GM19463 (cell line): ENCODE measurements at regions not wholly inside any gene's neighbourhood (a gene's known extent, or its start where the extent isn't known, plus 50 kb on each side); places are given as distances from the start of the nearest gene placed in this dataset.
"Not testable (repeated sequence)": the region's sequence is repeated elsewhere in the genome, so short reads cannot be mapped to it uniquely, and the experiment has no call there.

ENCODE experiments used
- ATAC-seq: cut with Tn5 transposase; IDR thresholded peaks from one replicate; pipeline ENCODE4 v1.9.1; 2021; ENCODE audit warnings: mild to moderate bottlenecking, moderate library complexity; ENCODE audit not compliant: unreplicated experiment

DNA sequence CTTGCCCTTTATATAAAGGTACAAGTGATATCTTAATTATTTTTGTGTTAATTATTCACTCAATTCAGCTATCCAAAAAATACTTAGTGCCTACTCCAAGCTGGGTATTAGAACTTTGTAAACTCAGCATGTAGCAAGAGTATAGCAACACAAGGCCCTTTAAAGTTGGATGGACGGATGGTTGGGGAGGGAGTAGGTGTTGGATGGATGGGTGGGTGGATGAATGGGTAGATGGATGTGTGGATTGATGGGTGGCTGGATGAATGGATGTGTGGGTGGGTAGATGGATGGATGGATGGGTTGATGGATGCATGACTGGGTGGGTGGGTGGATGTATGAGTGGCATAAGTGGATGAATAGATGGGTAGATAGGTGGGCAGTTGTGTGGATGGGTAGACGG, 211.5 kb downstream of the BANP start:
- not testable (repeated sequence) for ATAC-seq

DNA sequence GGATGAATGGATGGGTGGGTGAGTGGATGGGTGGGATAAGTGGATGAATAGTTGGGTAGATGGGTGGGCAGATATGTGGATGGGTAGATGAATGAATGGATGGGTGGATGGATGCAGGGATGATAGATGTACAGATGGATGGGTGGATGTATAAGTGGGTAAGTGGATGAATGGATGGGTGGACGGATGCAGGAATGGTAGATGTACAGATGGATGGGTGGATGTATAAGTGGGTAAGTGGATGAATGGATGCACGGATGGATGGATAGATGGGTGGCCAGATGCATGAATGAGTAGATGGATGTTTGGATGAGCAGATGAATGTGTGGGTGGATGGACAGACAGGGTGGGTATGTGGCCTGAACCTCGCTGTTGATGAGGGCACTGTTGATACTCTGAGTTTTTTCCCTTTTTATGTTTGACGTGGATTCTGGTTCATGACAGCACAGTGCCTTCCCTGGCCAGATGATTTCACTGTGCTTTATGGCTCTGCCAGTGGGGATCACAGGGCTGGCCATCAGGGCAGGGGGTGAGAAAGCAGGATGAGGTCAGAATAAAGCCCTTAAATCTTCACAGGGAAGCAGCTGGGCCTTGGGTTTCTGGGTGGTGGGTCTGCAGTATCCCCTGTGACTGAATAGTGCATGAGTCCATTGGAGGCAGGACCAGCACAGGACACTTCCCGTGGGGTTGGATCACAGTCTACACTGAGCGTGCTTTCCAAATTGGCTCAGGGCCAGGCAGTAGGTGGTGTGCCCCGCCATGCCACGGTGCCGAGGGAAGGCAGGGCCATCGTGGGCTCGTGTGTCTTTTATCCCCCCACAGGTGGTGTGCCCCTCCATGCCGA, 213.2 kb downstream of the BANP start:
- ATAC-seq: not testable (repeated sequence)

DNA sequence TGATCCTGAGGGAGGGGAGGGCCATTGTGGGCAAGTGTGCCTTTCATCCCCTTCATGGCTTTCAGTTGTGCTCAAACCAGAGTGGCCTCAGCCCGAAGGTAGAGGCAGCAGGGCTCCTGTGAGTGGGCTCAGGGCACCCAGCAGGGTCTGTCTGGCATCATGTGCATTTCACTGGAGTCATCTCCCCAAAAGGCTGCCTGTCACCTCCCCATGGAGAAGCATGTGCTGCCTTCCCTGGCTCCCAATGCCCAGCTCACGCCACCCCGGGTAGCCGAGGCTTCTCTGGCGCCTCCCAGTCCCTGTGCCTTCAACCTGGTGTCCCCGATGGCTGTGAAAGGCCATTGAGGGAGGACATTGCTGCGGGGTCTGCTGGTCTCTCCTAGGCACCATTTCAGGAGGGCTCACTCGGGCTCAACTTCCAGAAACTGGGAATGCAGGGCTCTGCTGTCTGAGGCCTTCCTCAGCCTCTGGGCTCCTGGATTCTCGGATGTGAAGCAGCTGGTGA, 213.9 kb downstream of the BANP start:
- not testable (repeated sequence) for ATAC-seq

DNA sequence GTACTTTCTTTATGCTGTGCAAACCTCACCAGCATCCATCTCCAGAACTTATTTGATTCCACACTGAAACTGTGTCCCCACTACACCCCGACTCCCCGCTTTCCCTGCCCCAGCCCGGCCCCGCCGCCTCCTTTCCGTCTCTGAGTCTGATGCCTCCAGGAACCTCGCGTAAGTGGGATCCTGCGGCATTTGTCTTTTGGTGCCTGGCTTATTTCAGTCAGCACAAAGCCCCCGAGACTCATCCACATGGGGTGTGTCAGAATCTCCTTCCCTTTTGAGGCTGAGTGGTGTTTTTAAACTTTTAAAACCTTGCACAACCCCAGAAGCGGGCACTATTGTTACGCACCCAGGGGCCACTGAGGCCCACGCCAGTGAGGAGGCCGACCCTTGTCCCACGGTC, 214.4 kb downstream of the BANP start:
- ATAC-seq: not testable (repeated sequence)

DNA sequence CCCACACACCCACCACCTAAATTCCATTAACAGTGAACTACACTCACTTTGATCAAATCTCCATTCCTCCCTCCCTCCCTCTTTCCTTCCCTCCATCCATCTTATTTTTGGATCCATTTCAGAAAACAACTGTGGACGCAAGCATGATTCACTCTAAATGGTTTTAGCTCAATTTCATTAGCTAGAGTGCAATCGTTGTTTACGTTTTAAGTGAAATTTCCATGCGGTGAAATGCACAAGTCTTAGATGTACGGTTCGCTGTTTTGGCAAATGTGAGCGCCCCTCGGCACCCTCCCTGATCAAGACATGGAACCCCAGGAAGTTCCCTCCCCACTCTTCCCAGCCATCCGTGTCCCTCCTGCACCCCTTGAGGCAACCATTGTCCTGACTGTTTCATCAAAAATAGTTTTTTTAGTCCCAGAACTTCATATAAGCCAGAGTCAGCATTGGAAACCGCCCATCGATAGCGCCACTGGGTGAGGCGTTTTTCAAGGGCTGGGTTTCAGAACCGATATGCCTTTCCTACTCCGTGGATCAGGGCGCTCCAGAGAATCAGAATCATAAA, 215.1 kb downstream of the BANP start:
- ATAC-seq: not testable (repeated sequence)

DNA sequence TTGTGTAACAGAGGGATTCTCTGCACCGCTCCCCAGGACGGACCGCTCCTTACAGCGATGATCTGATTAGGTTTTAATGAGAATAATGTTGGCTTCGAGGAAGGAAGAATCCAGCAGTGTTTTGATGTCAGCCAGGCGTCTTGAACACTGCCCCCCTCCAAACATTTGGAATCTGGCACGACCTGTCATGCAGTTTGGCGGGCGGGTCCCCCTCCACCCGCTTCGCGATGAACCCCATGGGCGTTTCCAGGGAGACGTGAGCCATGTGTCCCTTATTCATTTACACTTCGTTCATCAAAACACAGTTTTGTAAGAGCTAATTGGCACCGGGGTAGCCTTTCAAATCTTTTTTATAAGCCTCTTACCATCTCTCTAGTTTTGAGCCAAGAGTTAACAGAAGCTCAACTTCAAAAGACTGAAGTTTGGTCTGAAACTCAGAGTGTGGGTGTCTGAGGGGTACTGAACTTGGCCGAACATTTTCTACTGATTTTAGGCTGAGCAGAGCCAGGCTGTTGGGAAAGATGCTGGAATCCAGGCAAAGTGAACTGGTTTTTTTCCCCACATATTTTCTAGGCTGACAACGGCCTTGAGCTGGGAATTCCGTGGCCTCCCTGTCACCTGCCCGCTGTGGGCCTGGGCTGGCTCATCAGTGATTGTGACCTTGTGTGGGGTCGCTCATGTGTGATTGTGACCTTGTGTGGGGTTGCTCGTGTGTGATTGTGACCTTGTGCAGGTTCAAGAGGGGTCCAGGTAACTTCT, 214.8 kb upstream of the ZNF469 start:
- not testable (repeated sequence) for ATAC-seq

DNA sequence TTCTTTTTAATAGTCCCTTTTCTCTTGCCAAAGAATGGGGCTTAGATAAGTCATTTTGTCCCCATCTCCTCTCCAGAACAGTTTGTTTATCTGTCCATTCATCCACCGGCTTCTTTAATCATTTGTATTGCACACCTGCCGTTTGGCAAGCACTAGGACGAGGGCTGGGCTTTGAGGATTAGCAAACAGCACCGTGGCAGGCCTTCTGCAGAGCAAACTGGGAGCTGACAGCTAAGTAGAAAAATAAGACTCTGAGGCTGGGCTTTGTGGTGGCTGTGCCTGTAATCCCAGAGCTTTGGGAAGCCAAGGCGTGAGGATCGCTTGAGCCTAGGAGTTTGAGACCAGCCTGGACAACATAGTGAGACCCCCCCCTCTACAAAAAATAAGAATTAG, 214.2 kb upstream of the ZNF469 start:
- not testable (repeated sequence) for ATAC-seq

DNA sequence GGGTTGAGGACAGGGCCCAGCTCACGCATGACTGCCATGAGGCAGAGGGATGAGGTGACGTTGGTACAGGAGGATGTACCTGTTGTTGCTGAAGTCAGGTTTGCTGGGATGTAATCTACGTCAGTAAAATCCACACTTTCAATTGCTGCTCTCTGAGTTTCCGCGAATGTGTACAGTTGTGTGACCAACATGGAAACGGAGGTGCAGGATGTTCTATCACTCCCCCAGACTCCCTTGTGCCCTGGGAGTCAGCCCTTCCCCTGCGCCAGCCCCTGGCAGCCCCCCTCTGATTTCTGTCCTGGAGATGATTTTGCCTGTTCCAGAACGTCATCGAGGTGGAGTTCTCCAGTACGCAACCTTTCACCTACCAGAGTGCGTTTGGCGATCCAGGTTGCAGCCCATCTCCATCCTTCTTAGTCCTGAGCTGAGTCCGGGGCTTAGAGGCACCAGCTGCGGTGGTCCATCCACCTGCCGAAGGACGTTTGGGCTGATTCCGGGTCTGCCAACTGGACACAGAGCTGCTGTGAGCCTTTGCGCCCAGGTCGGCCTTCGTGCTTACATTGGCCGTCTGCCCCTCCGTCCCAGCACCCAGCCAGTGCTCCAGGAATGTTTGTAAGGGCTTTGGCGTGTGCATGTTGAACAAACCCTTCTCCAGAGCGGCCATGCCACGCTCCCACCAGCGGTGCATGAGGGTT, 213.5 kb upstream of the ZNF469 start:
- not testable (repeated sequence) for ATAC-seq

DNA sequence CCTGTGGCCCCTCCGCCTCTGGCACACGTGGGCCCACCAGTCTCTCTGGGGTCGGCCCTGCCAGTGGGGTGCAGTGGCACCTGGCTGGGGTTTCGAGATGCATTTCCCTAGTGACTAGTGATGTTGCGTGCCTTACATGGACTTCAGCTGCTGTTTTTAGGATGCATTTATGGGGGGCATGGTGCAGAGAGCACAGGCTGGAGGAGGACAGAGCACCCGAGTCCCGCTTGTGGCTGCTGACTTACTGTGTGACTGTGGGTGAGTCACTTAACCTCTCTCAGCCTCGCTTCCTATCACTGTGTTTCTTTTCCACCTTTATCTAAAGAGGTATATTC, 213.0 kb upstream of the ZNF469 start:
- ATAC-seq: not testable (repeated sequence)

DNA sequence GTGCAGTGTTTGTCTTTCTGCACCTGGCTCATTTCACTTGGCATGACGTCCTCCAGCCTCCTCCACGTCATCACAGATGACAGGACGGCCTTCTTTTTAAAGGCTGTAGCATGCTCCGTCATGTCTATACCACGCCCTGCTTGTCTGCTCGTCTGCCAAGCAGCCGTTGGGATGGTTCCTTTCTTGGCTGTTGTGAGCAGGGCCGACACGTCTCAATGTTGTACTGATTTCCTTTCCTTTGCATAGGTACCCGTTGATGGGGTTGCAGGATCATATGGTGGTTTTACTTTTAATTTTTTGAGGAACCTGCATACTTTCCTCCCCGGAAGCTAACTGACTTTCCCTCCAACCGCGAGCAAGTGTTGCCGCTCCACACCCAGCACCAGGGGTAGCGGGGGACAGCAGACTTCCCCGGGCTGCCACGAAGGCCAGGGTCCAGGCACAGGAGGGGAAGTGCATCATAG, 212.2 kb upstream of the ZNF469 start:
- ATAC-seq: no peak

DNA sequence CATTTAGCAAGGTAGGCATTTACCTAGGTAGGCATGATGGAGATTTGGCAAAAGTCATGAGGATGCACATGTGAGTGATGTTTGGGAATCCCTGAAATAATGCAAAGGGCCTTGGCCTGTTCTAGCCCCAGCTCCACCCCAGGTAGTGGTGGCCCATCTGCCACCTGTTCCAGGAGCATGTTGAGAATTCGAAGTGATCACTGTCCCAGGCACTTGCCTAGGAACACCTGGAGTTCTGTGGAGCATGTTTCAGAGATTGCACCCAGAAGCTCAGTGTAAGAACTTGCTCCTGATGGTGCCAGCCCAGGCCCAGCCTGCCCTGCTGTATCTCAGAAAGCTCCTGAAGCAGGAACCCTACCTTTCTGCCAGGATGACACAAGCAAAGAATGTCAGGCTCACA, 211.6 kb upstream of the ZNF469 start:
- not testable (repeated sequence) for ATAC-seq

DNA sequence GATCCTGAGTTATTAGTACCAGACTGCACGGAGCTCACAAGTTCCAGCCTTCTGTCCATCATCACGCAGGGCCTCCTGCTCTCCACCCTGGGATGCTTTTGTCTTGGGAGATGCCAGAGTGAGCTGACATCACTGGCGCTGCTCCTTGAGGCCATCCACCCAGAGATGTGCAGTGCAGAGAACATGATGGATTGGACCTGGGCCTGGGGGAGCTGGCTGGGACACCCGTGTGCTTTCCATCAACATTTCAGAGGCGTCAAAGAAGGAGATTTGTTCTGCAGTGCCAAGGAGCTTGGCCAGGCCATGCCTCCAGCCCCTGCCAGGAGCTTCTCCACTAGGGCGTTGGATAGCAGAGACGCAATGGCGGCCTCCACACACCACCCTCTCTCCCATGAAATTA, 206.6 kb upstream of the ZNF469 start:
- ATAC-seq: not testable (repeated sequence)

DNA sequence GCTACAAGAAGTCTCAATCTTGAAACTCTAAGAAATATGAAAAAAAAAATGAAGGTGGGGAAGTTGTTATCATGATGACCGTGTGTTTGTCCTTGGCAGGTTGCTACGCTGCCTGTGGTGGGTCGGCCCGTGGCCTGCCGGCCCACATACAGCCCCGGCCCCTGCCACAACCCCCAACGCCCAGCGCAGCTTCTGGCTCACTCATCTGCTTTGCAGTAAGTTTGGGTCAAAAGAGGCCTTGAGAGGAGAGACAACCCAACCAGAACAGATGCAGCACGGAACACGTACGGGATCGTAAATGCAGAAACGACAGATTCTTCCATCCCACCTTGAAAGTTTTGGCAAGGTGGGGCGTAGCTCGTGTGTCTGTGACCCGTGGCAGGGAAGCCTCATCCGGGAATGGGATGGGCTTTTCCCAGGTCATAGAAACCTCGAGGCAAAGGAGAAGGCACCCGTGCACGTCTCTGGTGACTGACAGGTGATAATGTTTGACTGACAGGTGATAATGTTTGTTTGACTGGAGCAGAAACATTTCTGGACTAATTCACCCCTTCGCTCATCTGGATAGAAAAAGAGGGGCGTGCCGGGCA, 206.1 kb upstream of the ZNF469 start:
- ATAC-seq: not testable (repeated sequence)

DNA sequence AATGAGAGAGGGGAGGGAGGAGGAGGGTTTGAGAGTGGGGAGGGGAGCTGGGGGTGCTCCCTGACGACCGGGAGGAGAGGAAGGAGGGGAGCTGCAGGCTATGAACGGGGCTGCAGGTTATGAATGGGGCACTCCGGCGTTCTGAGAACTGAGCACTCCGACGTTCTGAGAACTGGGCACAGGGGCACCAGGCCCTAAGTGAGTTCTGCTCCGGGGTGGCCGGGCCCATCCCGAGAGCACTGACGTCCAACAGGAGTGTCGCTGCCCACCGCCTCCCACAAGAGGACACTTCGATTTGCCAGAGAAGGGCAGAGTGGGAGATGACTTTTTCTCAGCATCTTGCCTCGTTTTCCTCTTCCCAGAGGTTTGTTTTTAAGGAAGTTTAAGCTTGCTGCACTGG, 204.5 kb upstream of the ZNF469 start:
- not testable (repeated sequence) for ATAC-seq

DNA sequence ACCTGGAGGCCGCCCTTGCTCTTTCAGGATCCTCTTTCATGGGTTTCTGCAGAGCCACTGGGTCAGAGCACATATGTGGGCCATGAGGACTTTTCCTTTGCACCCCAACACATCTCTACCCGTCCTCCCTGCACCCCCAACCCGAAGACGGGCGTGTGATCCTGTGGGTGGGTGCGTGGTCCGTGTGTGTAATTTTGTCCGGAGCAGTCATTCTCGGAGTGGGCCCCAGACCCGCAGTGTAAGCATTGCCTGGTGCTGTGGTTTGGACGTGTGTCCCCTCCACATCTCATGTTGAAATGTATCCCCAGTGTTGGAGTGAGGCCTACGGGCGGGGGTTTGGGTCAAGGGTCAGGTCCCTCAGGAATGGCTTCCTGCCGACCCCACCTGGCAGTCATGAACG, 203.9 kb upstream of the ZNF469 start:
- not testable (repeated sequence) for ATAC-seq

DNA sequence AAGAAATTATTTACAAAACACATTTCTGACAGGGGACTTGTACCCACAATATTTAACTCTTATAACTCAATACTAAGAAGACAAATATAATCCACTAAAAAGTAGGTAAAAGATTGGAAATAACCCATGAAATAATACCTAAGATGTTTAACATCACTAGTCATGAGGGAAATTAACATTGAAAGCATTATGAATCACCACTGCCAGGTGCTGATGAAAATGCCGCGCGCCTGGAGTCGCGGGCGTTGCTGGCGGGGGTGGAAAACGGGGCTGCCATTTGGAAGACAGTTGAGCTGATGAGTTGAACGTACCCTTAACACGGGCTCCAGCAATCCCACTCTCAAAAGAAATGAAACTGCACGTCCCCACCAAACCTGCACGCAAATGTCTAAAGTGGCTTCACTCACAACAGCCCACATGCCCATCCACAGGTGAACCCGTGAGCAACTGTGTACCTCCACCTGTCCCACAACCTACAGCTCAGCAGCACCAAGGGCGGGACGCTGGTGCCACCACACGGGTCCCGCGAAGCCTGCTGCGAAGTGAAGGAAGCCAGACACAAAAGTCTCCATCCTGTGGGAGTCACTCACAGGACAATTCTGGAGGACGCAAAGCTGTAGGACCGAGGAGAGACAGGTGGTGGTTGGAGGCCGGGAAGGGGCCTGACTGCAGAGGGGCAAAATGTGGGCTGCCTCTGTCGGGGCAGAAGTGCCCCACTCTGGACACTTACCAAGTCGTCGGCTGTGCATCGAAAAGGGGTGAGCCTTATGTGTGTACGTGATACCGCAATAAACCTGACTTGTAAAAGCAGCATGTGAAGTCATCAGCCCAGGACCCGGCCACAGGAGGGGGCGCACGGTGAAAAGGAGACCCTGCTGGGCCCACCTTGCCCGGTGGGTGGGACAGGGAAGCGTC, 199.5 kb upstream of the ZNF469 start:
- ATAC-seq: not testable (repeated sequence)

DNA sequence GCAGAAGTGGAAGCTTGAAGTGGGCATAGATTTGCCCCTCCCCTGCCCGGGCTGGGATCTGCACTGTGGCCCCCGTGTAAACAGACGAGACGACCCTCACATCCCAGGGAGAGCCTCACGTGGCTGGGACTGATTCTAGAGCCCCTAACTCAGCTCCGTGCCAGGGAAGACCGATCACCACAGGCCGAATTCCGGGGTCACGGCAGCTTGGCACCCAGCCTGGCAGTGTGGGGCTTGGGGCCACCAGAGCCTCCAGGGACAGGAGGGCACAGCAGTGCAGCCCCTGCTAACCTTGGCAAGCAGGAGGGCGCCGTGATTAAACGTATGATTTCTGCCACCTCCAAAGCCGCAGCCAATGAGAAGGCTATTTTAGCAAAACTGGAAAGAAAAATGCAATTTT, 198.7 kb upstream of the ZNF469 start:
- ATAC-seq: not testable (repeated sequence)

DNA sequence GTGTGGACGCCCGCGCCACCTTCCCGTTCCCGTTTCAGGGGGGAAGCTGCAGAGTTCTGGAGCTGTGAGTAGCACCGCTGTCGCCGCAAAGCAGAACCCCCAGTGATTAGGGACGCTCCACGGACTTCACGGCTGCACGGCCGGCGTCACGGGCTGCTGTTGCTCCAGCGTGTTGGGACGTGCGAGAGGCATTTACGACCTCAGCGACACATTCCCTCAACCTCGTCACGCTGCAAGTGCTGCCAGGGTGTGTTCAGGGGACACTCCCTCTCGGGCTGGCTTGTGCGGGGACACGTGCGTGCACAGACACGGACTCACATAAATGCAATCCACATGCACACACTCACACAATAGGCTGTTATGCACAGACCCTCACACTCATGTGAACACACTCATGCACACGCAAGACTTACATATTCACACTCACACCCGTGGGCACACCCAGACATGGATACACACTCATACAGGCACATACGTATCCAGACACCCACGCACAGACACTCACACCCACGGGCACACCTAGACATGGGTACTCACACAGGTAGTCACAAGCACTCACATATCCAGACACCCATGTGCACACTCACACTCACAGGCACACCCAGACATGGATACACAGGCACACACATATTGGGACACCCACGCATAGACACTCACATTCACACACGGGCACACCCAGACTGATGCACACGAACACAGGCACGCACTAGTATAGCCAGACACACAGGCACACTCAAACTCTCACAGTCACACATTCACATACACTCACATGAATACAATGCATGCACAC, 198.0 kb upstream of the ZNF469 start:
- not testable (repeated sequence) for ATAC-seq

DNA sequence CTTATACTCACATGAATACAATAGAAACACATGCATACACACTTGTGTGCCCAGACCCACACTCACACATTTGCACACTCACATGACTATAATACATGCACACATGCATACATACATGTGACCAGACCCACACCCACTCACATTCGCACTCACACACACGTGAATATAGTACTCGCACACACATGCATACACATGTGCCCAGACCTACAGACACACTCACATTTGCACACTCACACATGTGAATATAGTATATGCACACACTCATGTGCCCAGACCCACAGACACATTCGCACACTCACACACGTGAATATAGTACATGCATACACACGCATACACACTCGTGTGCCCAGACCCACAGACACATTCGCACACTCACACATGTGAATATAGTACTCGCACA, 197.4 kb upstream of the ZNF469 start:
- not testable (repeated sequence) for ATAC-seq
